ENCODE measurements at regions not wholly inside any gene's neighbourhood (a gene's known extent, or its start where the extent isn't known, plus 50 kb on each side); places are given as distances from the start of the nearest gene placed in this dataset.

- Histone ChIP-seq H2BK120ac (replicated peaks; ENCODE audit: low read depth, low read length) (no peak overlapping the region), H3K27ac (ENCODE audit: low read depth, low read length) (no peak overlapping the region), H3K4me2 (ENCODE audit: insufficient read depth in 1 of 2, low read depth in 2 of 2, low read length in 2 of 2) (no peak overlapping the region), H3K56ac (replicated peaks; ENCODE audit: insufficient read length, low read depth, low read length) (no peak overlapping the region), H3K23ac (ENCODE audit: insufficient read length) (no peak overlapping the region), H3K27me3 (replicated peaks in 1 of 4; ENCODE audit: control insufficient read depth in 3 of 4, extremely low read depth in 1 of 4, insufficient read depth in 3 of 4, low read length in 3 of 4) (no peaks in the 10 kb centered on the region), H3K18ac (ENCODE audit: extremely low read depth, low read length) (no peak overlapping the region), H4K91ac (replicated peaks; ENCODE audit: insufficient read length, low read length) (no peak overlapping the region), H2AFZ (ENCODE audit: low read length) (no peak overlapping the region), H2BK5ac (ENCODE audit: low read depth, low read length) (no peak overlapping the region), H4K5ac (ENCODE audit: insufficient read length, low read depth, low read length) (no peak overlapping the region), H3K9ac (replicated peaks in 1 of 4; ENCODE audit: extremely low read depth in 1 of 4, low read depth in 3 of 4, low read length in 3 of 4) (no peak overlapping the region), H2BK15ac (ENCODE audit: low read length) (no peak overlapping the region), H3K4me3 (ENCODE audit: extremely low read depth in 1 of 4, insufficient read depth in 2 of 4, low read depth in 3 of 4, low read length in 4 of 4) (no peak overlapping the region), H4K8ac (ENCODE audit: extremely low read depth, insufficient read depth, low read length) (no peak overlapping the region), H3K79me1 (ENCODE audit: low read depth, low read length) (no peaks in the 10 kb centered on the region), H3K36me3 (ENCODE audit: control insufficient read depth in 2 of 4, insufficient read depth in 4 of 4, low read length in 3 of 4) (no peaks in the 10 kb centered on the region), H3K79me2 (ENCODE audit: control insufficient read depth in 1 of 2, insufficient read depth in 2 of 2, low read length in 2 of 2) (no peaks in the 10 kb centered on the region), H2BK12ac (ENCODE audit: low read depth, low read length) (no peak overlapping the region), H2AK5ac (ENCODE audit: low read depth, low read length) (no peak overlapping the region), H3K23me2 (ENCODE audit: low read depth, low read length) (no peaks in the 10 kb centered on the region), H3K14ac (ENCODE audit: insufficient read length) (no peak overlapping the region), H3K4ac (replicated peaks; ENCODE audit: insufficient read length, low read depth, low read length) (no peak overlapping the region), H3K4me1 (replicated peaks in 1 of 4; ENCODE audit: control insufficient read depth in 3 of 4, insufficient read depth in 4 of 4, low read length in 3 of 4) (no peaks in the 10 kb centered on the region), H4K20me1 (replicated peaks in 1 of 2; ENCODE audit: control insufficient read depth in 1 of 2, insufficient read depth in 2 of 2, low read length in 2 of 2) (no peaks in the 10 kb centered on the region), H3K9me3 (ENCODE audit: insufficient read depth in 2 of 2, low read depth in 1 of 2, low read length in 1 of 2) (no peaks in the 10 kb centered on the region), H2BK20ac (ENCODE audit: low read length) (no peak overlapping the region)
- ChIA-PET CTCF (ENCODE audit: partially characterized antibody) (interaction anchor here (1.3 kb wide), 1 partner anchor 52 kb away, joined by 3 read pairs; no protein-coding TSS in a partner anchor), POLR2A (ENCODE audit: partially characterized antibody) (no interaction called here)
- no peak for DNase-seq (ENCODE audit: low read depth in 1 of 2, low spot score in 2 of 2)
- 92% methylated on average over 2 of the region's 2 CpGs; no CpG with 5 or more reads in 1 of the 2 experiments for WGBS, 2 experiments (ENCODE audit: extremely low coverage in 1 of 2, insufficient coverage in 1 of 2, insufficient read length in 1 of 2, insufficient replicate concordance in 2 of 2, low coverage in 1 of 2, low lambda C conversion rate in 2 of 2, missing lambda C conversion rate in 1 of 2)
- FAIRE-seq: no peak
- no peak for TF ChIP-seq RNF2 (IDR thresholded peaks at IDR 0.05; ENCODE audit: borderline replicate concordance, low read depth, low read length, missing control alignments, poor library complexity, severe bottlenecking)
- TF ChIP-seq MAX (IDR thresholded peaks at IDR 0.05): no peak
- TF ChIP-seq FOSL1 (IDR thresholded peaks at IDR 0.05; ENCODE audit: insufficient read depth, low read depth, low read length): no peak
- no peak for TF ChIP-seq CBX8 (IDR thresholded peaks at IDR 0.05; ENCODE audit: borderline replicate concordance, low read depth, low read length)
- no peak for TF ChIP-seq HDAC2 (IDR thresholded peaks at IDR 0.05; ENCODE audit: borderline replicate concordance in 1 of 2, low read depth in 2 of 2, low read length in 2 of 2)
- no peak for TF ChIP-seq ASH2L (IDR thresholded peaks at IDR 0.05; ENCODE audit: low read length)
- no peak for TF ChIP-seq SUZ12 (IDR thresholded peaks at IDR 0.05; ENCODE audit: low read length)
- no peak for TF ChIP-seq RAD21 (IDR thresholded peaks at IDR 0.05 in 1 of 2, conservative IDR thresholded peaks at IDR 0.05 in 1 of 2; ENCODE audit: low read depth in 2 of 2, low read length in 2 of 2)
- no peak for TF ChIP-seq KDM5A (IDR thresholded peaks at IDR 0.05; ENCODE audit: low read length)
These were observed 195.0 kb downstream of the KIF18A start for GRCh38 chr11:27912916-27913315.
